ENCODE measurements at regions not wholly inside any gene's neighbourhood (a gene's known extent, or its start where the extent isn't known, plus 50 kb on each side); places are given as distances from the start of the nearest gene placed in this dataset.
"Not testable (repeated sequence)": the region's sequence is repeated elsewhere in the genome, so short reads cannot be mapped to it uniquely, and the experiment has no call there.

GRCh38 chrX:128634754-128635153, 582.6 kb upstream of the ACTRT1 start:
- Mint-ChIP-seq H3K27me3 (ENCODE audit: unreplicated experiment) (no peaks in the 10 kb centered on the region), H3K4me1 (ENCODE audit: low read depth, unreplicated experiment) (no peaks in the 10 kb centered on the region), H3K9me3 (ENCODE audit: unreplicated experiment) (no peaks in the 10 kb centered on the region), H3K36me3 (ENCODE audit: unreplicated experiment) (no peaks in the 10 kb centered on the region), H3K4me3 (ENCODE audit: unreplicated experiment) (no peak overlapping the region), H3K27ac (ENCODE audit: unreplicated experiment) (no peak overlapping the region)
- TF ChIP-seq CTCF (IDR thresholded peaks at IDR 0.05; ENCODE audit: partially characterized antibody, unreplicated experiment), result no peak
- DNase-seq, result no peak

GRCh38 chrX:128623361-128623760, 571.2 kb upstream of the ACTRT1 start:
- Mint-ChIP-seq H3K27ac (ENCODE audit: unreplicated experiment) (no peak overlapping the region), H3K9me3 (ENCODE audit: unreplicated experiment) (no peaks in the 10 kb centered on the region), H3K36me3 (ENCODE audit: unreplicated experiment) (no peaks in the 10 kb centered on the region), H3K27me3 (ENCODE audit: unreplicated experiment) (peaks cover 1% of the 10 kb centered on the region), H3K4me3 (ENCODE audit: unreplicated experiment) (no peak overlapping the region), H3K4me1 (ENCODE audit: low read depth, unreplicated experiment) (no peaks in the 10 kb centered on the region)
- no peak for DNase-seq
- TF ChIP-seq CTCF (IDR thresholded peaks at IDR 0.05; ENCODE audit: partially characterized antibody, unreplicated experiment), result no peak

- DNase-seq, result no peak
- Mint-ChIP-seq H3K4me3 (ENCODE audit: unreplicated experiment) (no peak overlapping the region), H3K36me3 (ENCODE audit: unreplicated experiment) (no peaks in the 10 kb centered on the region), H3K27ac (ENCODE audit: unreplicated experiment) (no peak overlapping the region), H3K4me1 (ENCODE audit: low read depth, unreplicated experiment) (no peaks in the 10 kb centered on the region), H3K9me3 (ENCODE audit: unreplicated experiment) (no peaks in the 10 kb centered on the region), H3K27me3 (ENCODE audit: unreplicated experiment) (peaks cover 1% of the 10 kb centered on the region)
- TF ChIP-seq CTCF (IDR thresholded peaks at IDR 0.05; ENCODE audit: partially characterized antibody, unreplicated experiment), result no peak
Measured at GRCh38 chrX:128622296-128622695, 570.1 kb upstream of the ACTRT1 start.

- H3K27me3 Mint-ChIP-seq (ENCODE audit: unreplicated experiment), result peaks cover 1% of the 10 kb centered on the region
- H3K4me1 Mint-ChIP-seq (ENCODE audit: low read depth, unreplicated experiment), result no peaks in the 10 kb centered on the region
- TF ChIP-seq CTCF (IDR thresholded peaks at IDR 0.05; ENCODE audit: partially characterized antibody, unreplicated experiment), result no peak
- DNase-seq, result no peak
- no peaks in the 10 kb centered on the region for H3K36me3 Mint-ChIP-seq (ENCODE audit: unreplicated experiment)
- H3K27ac Mint-ChIP-seq (ENCODE audit: unreplicated experiment), result no peak overlapping the region
- H3K4me3 Mint-ChIP-seq (ENCODE audit: unreplicated experiment), result no peak overlapping the region
- no peaks in the 10 kb centered on the region for H3K9me3 Mint-ChIP-seq (ENCODE audit: unreplicated experiment)
Measured at GRCh38 chrX:128619490-128619889, 567.3 kb upstream of the ACTRT1 start.

GRCh38 chrX:128616933-128617332, 564.7 kb upstream of the ACTRT1 start:
- Mint-ChIP-seq H3K4me1 (ENCODE audit: low read depth, unreplicated experiment) (no peaks in the 10 kb centered on the region), H3K4me3 (ENCODE audit: unreplicated experiment) (no peak overlapping the region), H3K27ac (ENCODE audit: unreplicated experiment) (no peak overlapping the region), H3K9me3 (ENCODE audit: unreplicated experiment) (no peaks in the 10 kb centered on the region), H3K36me3 (ENCODE audit: unreplicated experiment) (no peaks in the 10 kb centered on the region), H3K27me3 (ENCODE audit: unreplicated experiment) (peaks cover 1% of the 10 kb centered on the region)
- TF ChIP-seq CTCF (IDR thresholded peaks at IDR 0.05; ENCODE audit: partially characterized antibody, unreplicated experiment), result no peak
- DNase-seq, result no peak

GRCh38 chrX:128606817-128607216, 554.6 kb upstream of the ACTRT1 start:
- not testable (repeated sequence) for H3K27ac Mint-ChIP-seq (ENCODE audit: unreplicated experiment); H3K36me3 Mint-ChIP-seq (ENCODE audit: unreplicated experiment); H3K27me3 Mint-ChIP-seq (ENCODE audit: unreplicated experiment); H3K4me3 Mint-ChIP-seq (ENCODE audit: unreplicated experiment); DNase-seq; H3K9me3 Mint-ChIP-seq (ENCODE audit: unreplicated experiment); H3K4me1 Mint-ChIP-seq (ENCODE audit: low read depth, unreplicated experiment)

GRCh38 chrX:128606357-128606756, 554.2 kb upstream of the ACTRT1 start:
- H3K4me3 Mint-ChIP-seq (ENCODE audit: unreplicated experiment); H3K4me1 Mint-ChIP-seq (ENCODE audit: low read depth, unreplicated experiment); H3K9me3 Mint-ChIP-seq (ENCODE audit: unreplicated experiment); H3K36me3 Mint-ChIP-seq (ENCODE audit: unreplicated experiment); H3K27ac Mint-ChIP-seq (ENCODE audit: unreplicated experiment); DNase-seq; H3K27me3 Mint-ChIP-seq (ENCODE audit: unreplicated experiment): not testable (repeated sequence)
